Keratinocyte (primary cell): ENCODE measurements at regions not wholly inside any gene's neighbourhood (a gene's known extent, or its start where the extent isn't known, plus 50 kb on each side); places are given as distances from the start of the nearest gene placed in this dataset.

Source experiments
- DNase-seq: peaks from one replicate; pipeline ENCODE4 v3.0.0-alpha.2; 2011; ENCODE audit warnings: low read depth, missing footprints, low spot score
- FAIRE-seq: peaks from 2 replicates; lab custom pipeline; 2011; peaks lifted over from hg19 to GRCh38; lab: Jason Lieb, UNC
- H2AFZ ChIP-seq: 2 replicates; pipeline ENCODE4 v1.6.0; 2012; ENCODE audit warnings: low read length, control low read depth, inconsistent platforms; ENCODE audit not compliant: control insufficient read depth
- H3K27ac ChIP-seq: 2 replicates; pipeline ENCODE4 v1.5.1; 2011; ENCODE audit warnings: low read length; ENCODE audit not compliant: control insufficient read depth, insufficient read depth
- H3K27me3 ChIP-seq: 3 replicates; pipeline ENCODE4 v1.6.0; 2011; ENCODE audit warnings: low read length; ENCODE audit not compliant: control insufficient read depth, insufficient read depth; ENCODE audit errors: extremely low read depth
- H3K36me3 ChIP-seq, 2 experiments: 2 replicates in 1 of 2; 3 replicates in 1 of 2; pipeline ENCODE4 v1.5.1; 2011; ENCODE audit warnings: low read length in 2 of 2, mild to moderate bottlenecking in 1 of 2; ENCODE audit not compliant: control insufficient read depth in 2 of 2, insufficient read depth in 2 of 2; ENCODE audit errors: extremely low read depth in 1 of 2
- H3K4me1 ChIP-seq: 3 replicates; pipeline ENCODE4 v1.5.1; 2011; ENCODE audit warnings: low read length; ENCODE audit not compliant: control insufficient read depth, insufficient read depth; ENCODE audit errors: extremely low read depth
- H3K4me2 ChIP-seq: 3 replicates; pipeline ENCODE4 v1.6.0; 2011; ENCODE audit warnings: low read depth, low read length; ENCODE audit not compliant: control insufficient read depth, insufficient read depth; ENCODE audit errors: extremely low read depth
- H3K4me3 ChIP-seq, 3 experiments: fragments of 200-600 bp in 1 of 3; sonication (generic) in 1 of 3; 2 replicates in 2 of 3; 3 replicates in 1 of 3; pipeline ENCODE4 v1.5.1; 2011 to 2016; ENCODE audit warnings: low read length in 3 of 3, mild to moderate bottlenecking in 3 of 3, control low read depth in 2 of 3, inconsistent platforms in 1 of 3, low read depth in 1 of 3, mixed read lengths in 1 of 3, mixed run types in 1 of 3, moderate library complexity in 1 of 3; ENCODE audit not compliant: control insufficient read depth in 2 of 3, insufficient read depth in 2 of 3; ENCODE audit errors: extremely low read depth in 1 of 3
- H3K79me2 ChIP-seq: 2 replicates; pipeline ENCODE4 v1.6.0; 2012; ENCODE audit warnings: low read length; ENCODE audit not compliant: control insufficient read depth, insufficient read depth
- H3K9ac ChIP-seq: 3 replicates; pipeline ENCODE4 v1.6.0; 2011; ENCODE audit warnings: low read length; ENCODE audit not compliant: control insufficient read depth, insufficient read depth; ENCODE audit errors: extremely low read depth
- H3K9me1 ChIP-seq: 3 replicates; pipeline ENCODE4 v1.6.0; 2011; ENCODE audit warnings: low read length; ENCODE audit not compliant: control insufficient read depth, insufficient read depth; ENCODE audit errors: extremely low read depth
- H3K9me3 ChIP-seq: 2 replicates; pipeline ENCODE4 v1.5.1; 2012; ENCODE audit warnings: low read depth, low read length; ENCODE audit not compliant: control insufficient read depth
- H4K20me1 ChIP-seq: 3 replicates; pipeline ENCODE4 v1.6.0; 2011; ENCODE audit warnings: low read length; ENCODE audit not compliant: control insufficient read depth, insufficient read depth; ENCODE audit errors: extremely low read depth
- CTCF ChIP-seq, 3 experiments: IDR thresholded peaks in 1 of 3; conservative IDR thresholded peaks in 1 of 3; optimal IDR thresholded peaks in 1 of 3; 2 replicates in 2 of 3; 3 replicates in 1 of 3; pipeline versions ENCODE3 to v1.5.1; 2011; ENCODE audit warnings: low read length in 3 of 3, mild to moderate bottlenecking in 3 of 3, moderate library complexity in 2 of 3, control low read depth in 1 of 3, inconsistent platforms in 1 of 3; ENCODE audit not compliant: insufficient read depth in 2 of 3; ENCODE audit errors: extremely low read depth in 1 of 3
- EZH2 ChIP-seq: IDR thresholded peaks from one replicate; pipeline ENCODE4 v1.6.1; 2012; ENCODE audit warnings: inconsistent platforms, mild to moderate bottlenecking, low read length, moderate library complexity
- dilution Hi-C: fragments of 300-500 bp; cut with MboI; formaldehyde crosslinking; loops from one replicate; pipeline ENCODE4 v1.7.0; 2020; ENCODE audit warnings: low sequenced_read_pairs; ENCODE audit not compliant: extremely low pct_ligation_motif_present

- no peak overlapping the region for H3K4me2 ChIP-seq
- H3K9me3 ChIP-seq, result no peaks in the 10 kb centered on the region
- no peak overlapping the region for H3K4me3 ChIP-seq
- no peaks in the 10 kb centered on the region for H3K27me3 ChIP-seq
- no peak overlapping the region for H3K9ac ChIP-seq
- H3K79me2 ChIP-seq, result no peaks in the 10 kb centered on the region
- DNase-seq (no peak), FAIRE-seq (no peak)
- no peaks in the 10 kb centered on the region for H3K9me1 ChIP-seq
- no peak overlapping the region for H3K27ac ChIP-seq
- H2AFZ ChIP-seq, result no peak overlapping the region
- H4K20me1 ChIP-seq, result no peaks in the 10 kb centered on the region
- dilution Hi-C loops, result no loop called here
- TF ChIP-seq CTCF (optimal IDR thresholded peaks at IDR 0.05 in 1 of 3, IDR thresholded peaks at IDR 0.05 in 1 of 3, conservative IDR thresholded peaks at IDR 0.05 in 1 of 3; ENCODE audit: extremely low read depth in 1 of 3, insufficient read depth in 2 of 3, low read length in 3 of 3), result no peak
- TF ChIP-seq EZH2, result no peak
- H3K4me1 ChIP-seq, result no peaks in the 10 kb centered on the region
- H3K36me3 ChIP-seq, result no peaks in the 10 kb centered on the region
Measured at GRCh38 chr9:88713010-88713409, 178.0 kb downstream of the NXNL2 start.

GRCh38 chr9:88716596-88717290 lies 181.8 kb downstream of the NXNL2 start:
- no peaks in the 10 kb centered on the region for H3K9me3 ChIP-seq
- no peak overlapping the region for H2AFZ ChIP-seq
- dilution Hi-C loops, result no loop called here
- no peak overlapping the region for H3K4me2 ChIP-seq
- no peak overlapping the region for H3K4me3 ChIP-seq
- no peak overlapping the region for H3K9ac ChIP-seq
- no peaks in the 10 kb centered on the region for H4K20me1 ChIP-seq
- H3K4me1 ChIP-seq, result no peaks in the 10 kb centered on the region
- H3K79me2 ChIP-seq, result no peaks in the 10 kb centered on the region
- H3K9me1 ChIP-seq, result no peaks in the 10 kb centered on the region
- TF ChIP-seq CTCF (optimal IDR thresholded peaks at IDR 0.05 in 1 of 3, IDR thresholded peaks at IDR 0.05 in 1 of 3, conservative IDR thresholded peaks at IDR 0.05 in 1 of 3; ENCODE audit: extremely low read depth in 1 of 3, insufficient read depth in 2 of 3, low read length in 3 of 3), result no peak
- TF ChIP-seq EZH2, result no peak
- no peak for DNase-seq
- H3K27me3 ChIP-seq, result no peaks in the 10 kb centered on the region
- no peak for FAIRE-seq
- no peaks in the 10 kb centered on the region for H3K36me3 ChIP-seq
- no peak overlapping the region for H3K27ac ChIP-seq
